ENCODE measurements at regions not wholly inside any gene's neighbourhood (a gene's known extent, or its start where the extent isn't known, plus 50 kb on each side); places are given as distances from the start of the nearest gene placed in this dataset.

- Histone ChIP-seq H4K91ac (ENCODE audit: low read depth, low read length) (no peak overlapping the region), H3K79me1 (ENCODE audit: low read length) (no peaks in the 10 kb centered on the region), H3K23ac (ENCODE audit: low read length) (no peak overlapping the region), H3K9me3 (ENCODE audit: insufficient read depth, low read depth, low read length) (no peaks in the 10 kb centered on the region), H3K4me3 (ENCODE audit: low read depth, low read length) (no peak overlapping the region), H3K27me3 (ENCODE audit: insufficient read depth, low read length) (no peaks in the 10 kb centered on the region), H3K36me3 (ENCODE audit: control insufficient read depth in 1 of 2, insufficient read depth in 2 of 2, low read length in 2 of 2) (no peaks in the 10 kb centered on the region), H2AFZ (ENCODE audit: insufficient read depth, low read length, poor library complexity) (no peak overlapping the region), H3K18ac (ENCODE audit: low read length) (no peak overlapping the region), H3K14ac (ENCODE audit: low read length) (no peak overlapping the region), H3K4me1 (ENCODE audit: control insufficient read depth in 1 of 2, insufficient read depth in 2 of 2, low read length in 2 of 2) (no peaks in the 10 kb centered on the region), H4K12ac (ENCODE audit: low read depth, low read length) (no peak overlapping the region), H2AK5ac (ENCODE audit: low read length) (no peak overlapping the region), H3K27ac (ENCODE audit: low read depth, low read length) (no peak overlapping the region), H2BK12ac (ENCODE audit: low read length) (no peak overlapping the region), H3K79me2 (ENCODE audit: control insufficient read depth, insufficient read depth, low read length, poor library complexity) (no peaks in the 10 kb centered on the region), H3K9ac (ENCODE audit: low read length) (no peak overlapping the region), H2BK5ac (ENCODE audit: low read depth, low read length, poor library complexity) (no peak overlapping the region), H3K4me2 (ENCODE audit: low read length) (no peak overlapping the region), H2BK120ac (ENCODE audit: insufficient read depth, low read length, poor library complexity) (no peak overlapping the region), H4K8ac (ENCODE audit: low read depth, low read length) (no peak overlapping the region), H3K4ac (ENCODE audit: low read depth, low read length) (no peak overlapping the region)
- WGBS (ENCODE audit: extremely low coverage, insufficient coverage, insufficient read length): no CpG with 5 or more reads among the region's 1 CpG
- no peak for DNase-seq
These were observed 290.6 kb upstream of the ARHGEF26 start for GRCh38 chr3:153830552-153830951.

- Histone ChIP-seq H2AFZ (ENCODE audit: insufficient read depth, low read length, poor library complexity) (no peak overlapping the region), H3K4me1 (ENCODE audit: control insufficient read depth in 1 of 2, insufficient read depth in 2 of 2, low read length in 2 of 2) (no peaks in the 10 kb centered on the region), H3K27me3 (ENCODE audit: insufficient read depth, low read length) (no peaks in the 10 kb centered on the region), H3K79me2 (ENCODE audit: control insufficient read depth, insufficient read depth, low read length, poor library complexity) (no peaks in the 10 kb centered on the region), H2BK12ac (ENCODE audit: low read length) (no peak overlapping the region), H3K23ac (ENCODE audit: low read length) (no peak overlapping the region), H2BK5ac (ENCODE audit: low read depth, low read length, poor library complexity) (no peak overlapping the region), H3K27ac (ENCODE audit: low read depth, low read length) (no peak overlapping the region), H3K18ac (ENCODE audit: low read length) (no peak overlapping the region), H2BK120ac (ENCODE audit: insufficient read depth, low read length, poor library complexity) (no peak overlapping the region), H4K12ac (ENCODE audit: low read depth, low read length) (no peak overlapping the region), H4K91ac (ENCODE audit: low read depth, low read length) (no peak overlapping the region), H2AK5ac (ENCODE audit: low read length) (no peak overlapping the region), H3K14ac (ENCODE audit: low read length) (no peak overlapping the region), H3K36me3 (ENCODE audit: control insufficient read depth in 1 of 2, insufficient read depth in 2 of 2, low read length in 2 of 2) (no peaks in the 10 kb centered on the region), H3K4me3 (ENCODE audit: low read depth, low read length) (no peak overlapping the region), H3K79me1 (ENCODE audit: low read length) (no peaks in the 10 kb centered on the region), H3K9me3 (ENCODE audit: insufficient read depth, low read depth, low read length) (no peaks in the 10 kb centered on the region), H3K4ac (ENCODE audit: low read depth, low read length) (no peak overlapping the region), H3K4me2 (ENCODE audit: low read length) (no peak overlapping the region), H4K8ac (ENCODE audit: low read depth, low read length) (no peak overlapping the region), H3K9ac (ENCODE audit: low read length) (no peak overlapping the region)
- DNase-seq: no peak
- WGBS (ENCODE audit: extremely low coverage, insufficient coverage, insufficient read length): no CpG with 5 or more reads among the region's 3 CpGs
These were observed 285.6 kb upstream of the ARHGEF26 start for GRCh38 chr3:153835540-153835939.

DNA sequence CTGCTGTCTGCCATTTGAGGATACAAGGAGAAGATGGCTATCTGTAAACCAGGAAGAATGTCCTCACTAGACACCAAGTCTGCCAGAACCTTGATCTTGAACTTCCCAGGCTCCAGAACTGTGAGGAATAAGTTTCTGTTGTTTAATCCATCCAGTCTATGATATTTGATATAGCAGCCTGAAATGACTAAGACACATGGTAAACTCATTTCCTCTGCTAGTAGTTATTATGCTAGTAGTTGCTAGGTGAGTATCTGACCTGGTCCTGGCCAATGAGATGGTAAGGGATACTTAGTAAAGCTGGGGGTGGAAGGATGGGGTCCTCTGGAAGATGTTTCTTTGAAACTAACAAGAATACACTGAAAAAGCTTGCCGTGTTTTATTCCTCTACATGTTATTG is 280.7 kb upstream of the ARHGEF26 start:
- Histone ChIP-seq H3K27ac (ENCODE audit: low read depth, low read length) (no peak overlapping the region), H3K27me3 (ENCODE audit: insufficient read depth, low read length) (no peaks in the 10 kb centered on the region), H3K23ac (ENCODE audit: low read length) (no peak overlapping the region), H4K91ac (ENCODE audit: low read depth, low read length) (no peak overlapping the region), H2AK5ac (ENCODE audit: low read length) (no peak overlapping the region), H2BK120ac (ENCODE audit: insufficient read depth, low read length, poor library complexity) (no peak overlapping the region), H4K12ac (ENCODE audit: low read depth, low read length) (no peak overlapping the region), H2BK5ac (ENCODE audit: low read depth, low read length, poor library complexity) (no peak overlapping the region), H3K14ac (ENCODE audit: low read length) (no peak overlapping the region), H3K79me2 (ENCODE audit: control insufficient read depth, insufficient read depth, low read length, poor library complexity) (no peaks in the 10 kb centered on the region), H3K36me3 (ENCODE audit: control insufficient read depth in 1 of 2, insufficient read depth in 2 of 2, low read length in 2 of 2) (no peaks in the 10 kb centered on the region), H3K4me3 (ENCODE audit: low read depth, low read length) (no peak overlapping the region), H3K4me1 (ENCODE audit: control insufficient read depth in 1 of 2, insufficient read depth in 2 of 2, low read length in 2 of 2) (no peaks in the 10 kb centered on the region), H3K9me3 (ENCODE audit: insufficient read depth, low read depth, low read length) (no peaks in the 10 kb centered on the region), H4K8ac (ENCODE audit: low read depth, low read length) (no peak overlapping the region), H3K4ac (ENCODE audit: low read depth, low read length) (no peak overlapping the region), H3K79me1 (ENCODE audit: low read length) (no peaks in the 10 kb centered on the region), H2BK12ac (ENCODE audit: low read length) (no peak overlapping the region), H3K9ac (ENCODE audit: low read length) (no peak overlapping the region), H2AFZ (ENCODE audit: insufficient read depth, low read length, poor library complexity) (no peak overlapping the region), H3K18ac (ENCODE audit: low read length) (no peak overlapping the region), H3K4me2 (ENCODE audit: low read length) (no peak overlapping the region)
- WGBS (ENCODE audit: extremely low coverage, insufficient coverage, insufficient read length): no CpG with 5 or more reads among the region's 1 CpG
- DNase-seq: no peak

DNA sequence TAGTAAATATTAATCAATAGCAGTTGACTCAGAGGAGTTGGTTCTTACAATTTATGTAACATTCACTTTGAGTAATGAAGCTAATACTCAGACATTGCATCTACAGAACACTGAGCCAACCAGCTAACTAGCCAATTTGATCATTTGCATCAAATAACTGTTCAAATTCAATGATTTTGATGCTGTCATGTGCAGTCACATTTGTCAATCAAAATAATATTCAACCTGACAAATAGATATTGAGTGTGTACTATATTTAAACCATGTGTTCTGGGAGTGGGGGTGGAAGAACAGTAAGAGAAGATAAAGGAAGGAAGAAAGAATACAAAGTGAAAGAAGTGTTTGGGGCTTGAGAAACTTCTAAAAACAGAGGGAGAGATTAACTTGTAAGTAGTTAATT is 277.2 kb upstream of the ARHGEF26 start:
- Histone ChIP-seq H2BK5ac (ENCODE audit: low read depth, low read length, poor library complexity) (no peak overlapping the region), H3K4me3 (ENCODE audit: low read depth, low read length) (no peak overlapping the region), H2AFZ (ENCODE audit: insufficient read depth, low read length, poor library complexity) (no peak overlapping the region), H3K18ac (ENCODE audit: low read length) (no peak overlapping the region), H3K79me2 (ENCODE audit: control insufficient read depth, insufficient read depth, low read length, poor library complexity) (no peaks in the 10 kb centered on the region), H2AK5ac (ENCODE audit: low read length) (no peak overlapping the region), H3K36me3 (ENCODE audit: control insufficient read depth in 1 of 2, insufficient read depth in 2 of 2, low read length in 2 of 2) (no peaks in the 10 kb centered on the region), H3K4ac (ENCODE audit: low read depth, low read length) (no peak overlapping the region), H3K4me1 (ENCODE audit: control insufficient read depth in 1 of 2, insufficient read depth in 2 of 2, low read length in 2 of 2) (no peaks in the 10 kb centered on the region), H2BK120ac (ENCODE audit: insufficient read depth, low read length, poor library complexity) (no peak overlapping the region), H4K12ac (ENCODE audit: low read depth, low read length) (no peak overlapping the region), H3K9ac (ENCODE audit: low read length) (no peak overlapping the region), H3K4me2 (ENCODE audit: low read length) (no peak overlapping the region), H3K27me3 (ENCODE audit: insufficient read depth, low read length) (no peaks in the 10 kb centered on the region), H4K8ac (ENCODE audit: low read depth, low read length) (no peak overlapping the region), H3K9me3 (ENCODE audit: insufficient read depth, low read depth, low read length) (no peaks in the 10 kb centered on the region), H3K27ac (ENCODE audit: low read depth, low read length) (no peak overlapping the region), H2BK12ac (ENCODE audit: low read length) (no peak overlapping the region), H3K23ac (ENCODE audit: low read length) (no peak overlapping the region), H4K91ac (ENCODE audit: low read depth, low read length) (no peak overlapping the region), H3K14ac (ENCODE audit: low read length) (no peak overlapping the region), H3K79me1 (ENCODE audit: low read length) (no peaks in the 10 kb centered on the region)
- no peak for DNase-seq

DNA sequence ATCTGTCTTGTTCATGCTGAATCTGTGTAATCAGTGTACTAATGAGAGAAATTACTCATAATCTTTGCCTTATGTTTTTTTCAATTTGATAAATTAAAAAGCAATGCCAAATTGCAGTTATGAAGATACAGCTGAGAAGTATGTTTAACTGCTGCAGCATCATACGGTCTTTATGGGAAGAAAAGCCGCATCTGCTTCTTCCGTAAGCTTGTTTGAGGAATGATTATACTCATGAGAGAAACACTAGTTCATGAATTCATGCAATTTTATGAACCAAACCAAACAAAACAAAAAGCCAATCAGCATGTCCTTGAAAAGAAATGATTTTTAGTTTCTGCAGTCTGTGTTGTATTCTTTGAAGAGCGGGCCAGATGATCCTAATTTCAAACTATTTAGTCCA is 275.9 kb upstream of the ARHGEF26 start:
- H3K4me1 ChIP-seq (ENCODE audit: control insufficient read depth in 1 of 2, insufficient read depth in 2 of 2, low read length in 2 of 2): no peaks in the 10 kb centered on the region
- H3K36me3 ChIP-seq (ENCODE audit: control insufficient read depth in 1 of 2, insufficient read depth in 2 of 2, low read length in 2 of 2): no peaks in the 10 kb centered on the region
- H3K18ac ChIP-seq (ENCODE audit: low read length): no peak overlapping the region
- no peaks in the 10 kb centered on the region for H3K9me3 ChIP-seq (ENCODE audit: insufficient read depth, low read depth, low read length)
- H3K23ac ChIP-seq (ENCODE audit: low read length): no peak overlapping the region
- no peaks in the 10 kb centered on the region for H3K79me1 ChIP-seq (ENCODE audit: low read length)
- no peak overlapping the region for H3K4me3 ChIP-seq (ENCODE audit: low read depth, low read length)
- no peak overlapping the region for H4K91ac ChIP-seq (ENCODE audit: low read depth, low read length)
- no CpG with 5 or more reads among the region's 4 CpGs for WGBS (ENCODE audit: extremely low coverage, insufficient coverage, insufficient read length)
- H2AK5ac ChIP-seq (ENCODE audit: low read length): no peak overlapping the region
- no peak overlapping the region for H3K4ac ChIP-seq (ENCODE audit: low read depth, low read length)
- DNase-seq: no peak
- H3K27ac ChIP-seq (ENCODE audit: low read depth, low read length): no peak overlapping the region
- no peaks in the 10 kb centered on the region for H3K27me3 ChIP-seq (ENCODE audit: insufficient read depth, low read length)
- no peak overlapping the region for H3K4me2 ChIP-seq (ENCODE audit: low read length)
- H3K79me2 ChIP-seq (ENCODE audit: control insufficient read depth, insufficient read depth, low read length, poor library complexity): no peaks in the 10 kb centered on the region
- H2BK120ac ChIP-seq (ENCODE audit: insufficient read depth, low read length, poor library complexity): no peak overlapping the region
- no peak overlapping the region for H3K9ac ChIP-seq (ENCODE audit: low read length)
- no peak overlapping the region for H2BK5ac ChIP-seq (ENCODE audit: low read depth, low read length, poor library complexity)
- H2AFZ ChIP-seq (ENCODE audit: insufficient read depth, low read length, poor library complexity): no peak overlapping the region
- no peak overlapping the region for H4K8ac ChIP-seq (ENCODE audit: low read depth, low read length)
- H3K14ac ChIP-seq (ENCODE audit: low read length): no peak overlapping the region
- H2BK12ac ChIP-seq (ENCODE audit: low read length): no peak overlapping the region
- H4K12ac ChIP-seq (ENCODE audit: low read depth, low read length): no peak overlapping the region

All from trophoblast cell (in vitro differentiated cells and primary cell).